HAP-1 (cell line): ENCODE measurements at regions not wholly inside any gene's neighbourhood (a gene's known extent, or its start where the extent isn't known, plus 50 kb on each side); places are given as distances from the start of the nearest gene placed in this dataset.
"Not testable (repeated sequence)": the region's sequence is repeated elsewhere in the genome, so short reads cannot be mapped to it uniquely, and the experiment has no call there.

ENCODE experiments used
- DNase-seq, 2 experiments: peaks; one replicate each; pipeline ENCODE4 v3.0.0-alpha.2; 2016 to 2020; ENCODE audit warnings: low spot score in 2 of 2
- H3K27me3 ChIP-seq: fragments of 250-450 bp; sonication (Bioruptor Pico); 2 replicates; pipeline ENCODE4 v1.5.1; 2020; ENCODE audit warnings: low read depth, mild to moderate bottlenecking, moderate library complexity
- H3K36me3 ChIP-seq: fragments of 250-450 bp; sonication (Bioruptor Pico); replicated peaks from 2 replicates; pipeline ENCODE4 v1.5.1; 2020; ENCODE audit warnings: mild to moderate bottlenecking
- H3K4me1 ChIP-seq: fragments of 250-450 bp; sonication (Bioruptor Pico); 2 replicates; pipeline ENCODE4 v1.5.1; 2020; ENCODE audit warnings: mild to moderate bottlenecking
- H3K4me3 ChIP-seq: fragments of 250-450 bp; sonication (Bioruptor Pico); 2 replicates; pipeline ENCODE4 v1.5.1; 2020; ENCODE audit warnings: mild to moderate bottlenecking, moderate library complexity
- H3K9me3 ChIP-seq: fragments of 250-450 bp; sonication (Bioruptor Pico); 2 replicates; pipeline ENCODE4 v1.5.1; 2020; ENCODE audit warnings: mild to moderate bottlenecking, moderate library complexity
- in situ Hi-C: fragments of 300-500 bp; cut with MboI; formaldehyde crosslinking; loops from 3 replicates; pipeline ENCODE4 v1.14.3; 2020; ENCODE audit warnings: low sequenced_read_pairs, inconsistent platforms, mixed read lengths

GRCh38 chr14:38646391-38646790, 390.5 kb upstream of the CLEC14A start:
- Histone ChIP-seq H3K27me3 (no peaks in the 10 kb centered on the region), H3K4me3 (no peak overlapping the region), H3K9me3 (no peaks in the 10 kb centered on the region), H3K36me3 (no peaks in the 10 kb centered on the region), H3K4me1 (no peaks in the 10 kb centered on the region)
- DNase-seq, result no peak
- in situ Hi-C loops, result no loop called here

GRCh38 chr14:38634913-38635312, 379.0 kb upstream of the CLEC14A start:
- in situ Hi-C loops, result not testable (repeated sequence)

GRCh38 chr14:38629412-38629811, 373.5 kb upstream of the CLEC14A start:
- H3K4me1 ChIP-seq, result no peaks in the 10 kb centered on the region
- no peaks in the 10 kb centered on the region for H3K36me3 ChIP-seq
- H3K4me3 ChIP-seq, result no peak overlapping the region
- in situ Hi-C loops, result no loop called here
- H3K9me3 ChIP-seq, result no peaks in the 10 kb centered on the region
- H3K27me3 ChIP-seq, result no peaks in the 10 kb centered on the region
- DNase-seq, result no peak

More at GRCh38 chr14:38634913-38635312, 379.0 kb upstream of the CLEC14A start:
- H3K36me3 ChIP-seq, H3K9me3 ChIP-seq, H3K4me3 ChIP-seq, H3K4me1 ChIP-seq, DNase-seq, H3K27me3 ChIP-seq: not testable (repeated sequence)

DNA sequence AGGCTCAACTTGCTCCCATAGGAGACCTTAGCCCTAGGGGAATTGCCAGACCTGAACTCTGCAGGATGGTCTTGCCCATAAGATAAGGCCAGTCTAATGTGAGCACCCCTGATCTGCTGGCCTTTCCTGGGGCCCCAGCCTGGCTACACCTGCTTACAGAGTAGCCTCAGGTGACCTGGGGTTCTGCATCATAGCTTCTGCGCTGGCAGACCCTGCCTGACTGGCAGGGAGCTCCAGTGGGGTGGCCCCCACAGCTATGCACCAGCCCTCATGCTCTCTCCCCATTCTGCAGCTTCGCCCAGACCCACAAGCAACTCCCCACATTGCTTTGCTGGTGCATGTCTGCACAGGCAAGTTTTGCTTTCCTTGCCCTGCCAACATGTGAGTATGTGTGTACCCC, 371.3 kb upstream of the CLEC14A start:
- no peaks in the 10 kb centered on the region for H3K36me3 ChIP-seq
- no peaks in the 10 kb centered on the region for H3K4me1 ChIP-seq
- H3K4me3 ChIP-seq, result no peak overlapping the region
- H3K27me3 ChIP-seq, result no peaks in the 10 kb centered on the region
- no peaks in the 10 kb centered on the region for H3K9me3 ChIP-seq
- DNase-seq, result no peak
- in situ Hi-C loops, result no loop called here

GRCh38 chr14:38623661-38624060, 367.8 kb upstream of the CLEC14A start:
- DNase-seq, result no peak
- Histone ChIP-seq H3K36me3 (no peaks in the 10 kb centered on the region), H3K9me3 (no peaks in the 10 kb centered on the region), H3K4me3 (no peak overlapping the region), H3K27me3 (no peaks in the 10 kb centered on the region), H3K4me1 (no peaks in the 10 kb centered on the region)
- in situ Hi-C loops, result no loop called here

- no peaks in the 10 kb centered on the region for H3K9me3 ChIP-seq
- H3K27me3 ChIP-seq, result no peaks in the 10 kb centered on the region
- in situ Hi-C loops, result no loop called here
- no peak overlapping the region for H3K4me3 ChIP-seq
- DNase-seq, result no peak
- H3K36me3 ChIP-seq, result no peaks in the 10 kb centered on the region
- H3K4me1 ChIP-seq, result no peaks in the 10 kb centered on the region
Measured at GRCh38 chr14:38618514-38618913, 362.6 kb upstream of the CLEC14A start.

- DNase-seq, result no peak
- in situ Hi-C loops, result no loop called here
Measured at GRCh38 chr14:38616959-38617358, 361.1 kb upstream of the CLEC14A start.

GRCh38 chr14:38611928-38612327, 356.0 kb upstream of the CLEC14A start:
- Histone ChIP-seq H3K9me3 (no peaks in the 10 kb centered on the region), H3K4me3 (no peak overlapping the region), H3K27me3 (no peaks in the 10 kb centered on the region), H3K4me1 (no peaks in the 10 kb centered on the region), H3K36me3 (no peaks in the 10 kb centered on the region)
- no peak for DNase-seq
- in situ Hi-C loops, result no loop called here

More at GRCh38 chr14:38616959-38617358, 361.1 kb upstream of the CLEC14A start:
- no peaks in the 10 kb centered on the region for H3K4me1 ChIP-seq
- H3K4me3 ChIP-seq, result no peak overlapping the region
- no peaks in the 10 kb centered on the region for H3K9me3 ChIP-seq
- no peaks in the 10 kb centered on the region for H3K36me3 ChIP-seq
- H3K27me3 ChIP-seq, result no peaks in the 10 kb centered on the region

GRCh38 chr14:38608244-38608643, 352.4 kb upstream of the CLEC14A start:
- in situ Hi-C loops, result no loop called here
- Histone ChIP-seq H3K4me1 (no peaks in the 10 kb centered on the region), H3K4me3 (no peak overlapping the region), H3K36me3 (no peaks in the 10 kb centered on the region), H3K9me3 (no peaks in the 10 kb centered on the region), H3K27me3 (no peaks in the 10 kb centered on the region)
- no peak for DNase-seq

GRCh38 chr14:38605193-38606114, 349.6 kb upstream of the CLEC14A start:
- no peaks in the 10 kb centered on the region for H3K36me3 ChIP-seq
- no peak overlapping the region for H3K4me3 ChIP-seq
- no peak for DNase-seq
- H3K4me1 ChIP-seq, result no peaks in the 10 kb centered on the region
- no peaks in the 10 kb centered on the region for H3K9me3 ChIP-seq
- in situ Hi-C loops, result no loop called here
- H3K27me3 ChIP-seq, result no peaks in the 10 kb centered on the region

DNA sequence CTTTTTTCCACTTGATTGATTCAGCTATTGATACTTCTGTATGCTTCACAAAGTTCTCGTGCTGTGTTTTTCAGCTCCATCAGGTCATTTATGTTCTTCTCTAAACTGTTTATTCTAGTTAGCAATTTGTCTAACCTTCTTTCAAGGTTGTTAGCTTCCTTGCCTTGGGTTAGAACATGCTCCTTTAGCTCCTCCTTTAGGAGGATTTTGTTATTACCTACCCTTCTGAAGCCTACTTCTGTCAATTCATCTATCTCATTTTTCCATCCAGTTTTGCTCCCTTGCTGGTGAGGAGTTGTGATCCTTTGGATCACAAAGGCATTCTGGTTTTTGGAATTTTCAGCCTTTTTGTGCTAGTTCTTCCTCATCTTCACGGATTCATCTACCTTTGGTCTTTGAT, 344.7 kb upstream of the CLEC14A start:
- in situ Hi-C loops, H3K4me3 ChIP-seq, DNase-seq, H3K9me3 ChIP-seq, H3K27me3 ChIP-seq, H3K4me1 ChIP-seq, H3K36me3 ChIP-seq: not testable (repeated sequence)

- Histone ChIP-seq H3K4me3 (no peak overlapping the region), H3K4me1 (no peaks in the 10 kb centered on the region), H3K9me3 (no peaks in the 10 kb centered on the region), H3K27me3 (no peaks in the 10 kb centered on the region), H3K36me3 (no peaks in the 10 kb centered on the region)
- in situ Hi-C loops, result no loop called here
- DNase-seq, result no peak
Measured at GRCh38 chr14:38593476-38593875, 337.6 kb upstream of the CLEC14A start.

GRCh38 chr14:38592764-38593442, 337.0 kb upstream of the CLEC14A start:
- H3K36me3 ChIP-seq, result no peaks in the 10 kb centered on the region
- H3K27me3 ChIP-seq, result no peaks in the 10 kb centered on the region
- H3K4me1 ChIP-seq, result no peaks in the 10 kb centered on the region
- DNase-seq, result no peak
- no peaks in the 10 kb centered on the region for H3K9me3 ChIP-seq
- in situ Hi-C loops, result no loop called here
- no peak overlapping the region for H3K4me3 ChIP-seq

DNA sequence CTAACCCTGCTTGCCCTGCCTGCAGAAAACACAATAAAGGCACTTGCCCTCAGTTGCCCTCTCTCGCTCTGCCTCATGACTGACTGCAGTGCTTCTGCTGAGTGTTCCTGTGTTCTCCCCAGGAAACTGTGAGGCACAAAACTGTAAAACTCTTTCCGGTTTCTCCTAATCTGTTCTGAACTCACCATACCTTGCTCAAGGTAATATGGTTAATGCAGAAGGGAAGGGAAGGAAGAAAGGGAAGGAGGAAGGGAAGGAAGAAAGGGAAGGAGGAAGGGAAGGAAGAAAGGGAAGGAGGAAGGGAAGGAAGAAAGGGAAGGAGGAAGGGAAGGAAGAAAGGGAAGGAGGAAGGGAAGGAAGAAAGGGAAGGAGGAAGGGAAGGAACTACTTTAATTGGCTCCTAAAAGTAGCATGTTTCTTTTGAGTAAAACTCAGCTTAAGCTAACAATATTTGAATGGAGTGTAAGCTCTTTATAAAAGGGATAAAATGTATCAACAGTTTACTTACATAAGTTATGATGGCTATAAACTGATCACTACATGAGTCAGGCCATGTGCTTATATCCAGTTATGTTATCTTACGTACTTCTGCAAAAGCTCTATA, 334.0 kb upstream of the CLEC14A start:
- H3K9me3 ChIP-seq, result no peaks in the 10 kb centered on the region
- H3K36me3 ChIP-seq, result no peaks in the 10 kb centered on the region
- DNase-seq, result no peak
- H3K27me3 ChIP-seq, result no peaks in the 10 kb centered on the region
- H3K4me1 ChIP-seq, result no peaks in the 10 kb centered on the region
- H3K4me3 ChIP-seq, result no peak overlapping the region
- in situ Hi-C loops, result no loop called here
